OCI-LY1 (cell line): ENCODE measurements at regions not wholly inside any gene's neighbourhood (a gene's known extent, or its start where the extent isn't known, plus 50 kb on each side); places are given as distances from the start of the nearest gene placed in this dataset.

Experiments used
- CTCF ChIP-seq: fragments of 200-600 bp; sonication (generic), shearing (Covaris generic); IDR thresholded peaks from 2 replicates; pipeline ENCODE4 v1.5.1; 2017; ENCODE audit warnings: mild to moderate bottlenecking, antibody characterized with exemption, low read length, moderate library complexity, mixed read lengths
- EZH2 ChIP-seq: fragments of 200-600 bp; sonication (generic), shearing (Covaris generic); IDR thresholded peaks from 2 replicates; pipeline ENCODE4 v1.8.0; 2017; ENCODE audit warnings: borderline replicate concordance, mixed run types, mild to moderate bottlenecking, antibody characterized with exemption, low read length, moderate library complexity, mixed read lengths

GRCh38 chr7:26038201-26038990 lies 113.6 kb upstream of the NFE2L3 start:
- TF ChIP-seq EZH2 (no peak), CTCF (no peak)
